CD4-positive, alpha-beta T cell (primary cell): ENCODE measurements at regions not wholly inside any gene's neighbourhood (a gene's known extent, or its start where the extent isn't known, plus 50 kb on each side); places are given as distances from the start of the nearest gene placed in this dataset.

Experiments used
- ATAC-seq: fragments of 200-7000 bp; cut with Tn5 transposase; one replicate; pipeline ENCODE4 v1.10.0; 2022; ENCODE audit warnings: mild to moderate bottlenecking; ENCODE audit not compliant: poor library complexity
- CTCF ChIA-PET: fragments of 350-600 bp; sonication (Branson Sonifier 250); formaldehyde crosslinking; loops from one replicate; lab custom pipeline; 2021; ENCODE audit warnings: antibody characterized with exemption, inconsistent platforms; lab: Charles Lee
- POLR2A ChIA-PET: fragments of 350-600 bp; sonication (Branson Sonifier 250); formaldehyde crosslinking; loops from one replicate; lab custom pipeline; 2021; ENCODE audit warnings: antibody characterized with exemption, inconsistent platforms; lab: Charles Lee
- DNase-seq, 14 experiments: peaks; one replicate each; pipeline ENCODE4 v3.0.0-alpha.2; 2013 to 2020; ENCODE audit warnings: mixed read lengths in 2 of 14
- H3K27ac ChIP-seq, 2 donors: one replicate each; pipeline versions ENCODE4 v1.5.1 to v1.7.0; 2013; ENCODE audit warnings: low read length in 2 of 2, low read depth in 1 of 2, mild to moderate bottlenecking in 1 of 2
- H3K27me3 ChIP-seq, 2 experiments: 1 replicate in 1 of 2; 2 replicates in 1 of 2; pipeline versions ENCODE4 v1.6.1 to v1.7.0; 2013; ENCODE audit warnings: low read length in 2 of 2, control low read depth in 1 of 2, mild to moderate bottlenecking in 1 of 2, moderate library complexity in 1 of 2; ENCODE audit not compliant: insufficient read depth in 2 of 2, control insufficient read depth in 1 of 2
- H3K36me3 ChIP-seq: one replicate; pipeline ENCODE4 v1.6.1; 2013; ENCODE audit warnings: low read length, control low read depth; ENCODE audit not compliant: insufficient read depth
- H3K4me1 ChIP-seq: one replicate; pipeline ENCODE4 v1.6.1; 2013; ENCODE audit warnings: low read length, control low read depth; ENCODE audit not compliant: insufficient read depth
- H3K4me3 ChIP-seq: one replicate; pipeline ENCODE4 v1.5.1; 2013; ENCODE audit warnings: mild to moderate bottlenecking, low read length, moderate library complexity
- H3K9me3 ChIP-seq, 2 experiments: 1 replicate in 1 of 2; 2 replicates in 1 of 2; pipeline versions ENCODE4 v1.6.1 to v1.7.0; 2013; ENCODE audit warnings: low read length in 2 of 2, mild to moderate bottlenecking in 2 of 2, control low read depth in 1 of 2, moderate library complexity in 1 of 2; ENCODE audit not compliant: control insufficient read depth in 1 of 2, insufficient read depth in 1 of 2
- H3K27ac Mint-ChIP-seq: one replicate; pipeline ENCODE4 v1.8.0; 2020; ENCODE audit warnings: mixed read lengths
- H3K27me3 Mint-ChIP-seq: one replicate; pipeline ENCODE4 v1.8.0; 2021; ENCODE audit warnings: mixed read lengths
- H3K36me3 Mint-ChIP-seq: one replicate; pipeline ENCODE4 v1.8.0; 2021; ENCODE audit warnings: low read depth, mixed read lengths
- H3K4me1 Mint-ChIP-seq: one replicate; pipeline ENCODE4 v1.8.0; 2021; ENCODE audit warnings: low read depth, mixed read lengths
- H3K4me3 Mint-ChIP-seq: one replicate; pipeline ENCODE4 v1.8.0; 2020; ENCODE audit warnings: mild to moderate bottlenecking, mixed read lengths
- H3K9me3 Mint-ChIP-seq: one replicate; pipeline ENCODE4 v1.8.0; 2020; ENCODE audit warnings: mixed read lengths
- intact Hi-C, 2 experiments: fragments of 100-400 bp; cut with DNase I in 1 of 2; cut with micrococcal nuclease in 1 of 2; formaldehyde crosslinking; loops; one replicate each; pipeline versions ENCODE4 v1.15.1 to v1.9.0; 2023 to 2025; cut with DNase I, micrococcal nuclease
- TF ChIP-seq, protein P1 (sequence below): fragments of 200-600 bp; IDR thresholded peaks from one replicate; pipeline ENCODE4 v1.8.0; 2022; ENCODE audit warnings: antibody characterized with exemption, mild to moderate bottlenecking

DNA sequence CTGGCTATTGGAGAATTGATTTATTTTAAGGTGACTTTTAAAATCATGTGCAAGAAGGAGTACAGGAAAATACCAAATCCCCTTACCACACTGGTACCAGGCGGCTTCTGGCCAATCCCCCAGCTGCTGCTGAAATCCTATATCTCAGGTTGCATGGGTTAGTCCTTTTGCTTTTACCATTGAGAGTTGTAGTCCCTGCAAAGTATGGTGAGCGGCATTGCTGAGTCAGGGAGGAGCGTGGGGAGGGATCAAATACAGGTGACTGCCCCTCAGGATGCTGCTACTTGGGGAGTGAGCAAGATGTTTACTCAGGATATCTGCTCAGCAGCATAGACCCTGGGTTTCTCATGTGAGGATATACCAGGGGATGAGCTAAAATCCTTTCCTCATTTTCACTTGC lies 131.9 kb upstream of the STAC start:
- Histone ChIP-seq H3K9me3 (peaks cover 0 to 7% of the 10 kb centered on the region in 2 experiments), H3K36me3 (no peaks in the 10 kb centered on the region), H3K4me1 (no peaks in the 10 kb centered on the region), H3K27me3 (no peaks in the 10 kb centered on the region), H3K27ac (no peak overlapping the region), H3K4me3 (no peak overlapping the region)
- H3K36me3 Mint-ChIP-seq, result no peaks in the 10 kb centered on the region
- no peaks in the 10 kb centered on the region for H3K4me1 Mint-ChIP-seq
- H3K9me3 Mint-ChIP-seq, result peaks cover 11% of the 10 kb centered on the region
- no peak overlapping the region for H3K4me3 Mint-ChIP-seq
- POLR2A ChIA-PET, result no interaction called here
- H3K27ac Mint-ChIP-seq, result no peak overlapping the region
- DNase-seq (no peak), ATAC-seq (no peak)
- TF ChIP-seq, protein P1, sequence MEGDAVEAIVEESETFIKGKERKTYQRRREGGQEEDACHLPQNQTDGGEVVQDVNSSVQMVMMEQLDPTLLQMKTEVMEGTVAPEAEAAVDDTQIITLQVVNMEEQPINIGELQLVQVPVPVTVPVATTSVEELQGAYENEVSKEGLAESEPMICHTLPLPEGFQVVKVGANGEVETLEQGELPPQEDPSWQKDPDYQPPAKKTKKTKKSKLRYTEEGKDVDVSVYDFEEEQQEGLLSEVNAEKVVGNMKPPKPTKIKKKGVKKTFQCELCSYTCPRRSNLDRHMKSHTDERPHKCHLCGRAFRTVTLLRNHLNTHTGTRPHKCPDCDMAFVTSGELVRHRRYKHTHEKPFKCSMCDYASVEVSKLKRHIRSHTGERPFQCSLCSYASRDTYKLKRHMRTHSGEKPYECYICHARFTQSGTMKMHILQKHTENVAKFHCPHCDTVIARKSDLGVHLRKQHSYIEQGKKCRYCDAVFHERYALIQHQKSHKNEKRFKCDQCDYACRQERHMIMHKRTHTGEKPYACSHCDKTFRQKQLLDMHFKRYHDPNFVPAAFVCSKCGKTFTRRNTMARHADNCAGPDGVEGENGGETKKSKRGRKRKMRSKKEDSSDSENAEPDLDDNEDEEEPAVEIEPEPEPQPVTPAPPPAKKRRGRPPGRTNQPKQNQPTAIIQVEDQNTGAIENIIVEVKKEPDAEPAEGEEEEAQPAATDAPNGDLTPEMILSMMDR, result no peak
- intact Hi-C loops, result no loop called here
- H3K27me3 Mint-ChIP-seq, result no peaks in the 10 kb centered on the region
- CTCF ChIA-PET, result interaction anchor here (0.8 kb wide), 1 partner anchor 49 kb away, joined by 3 read pairs; no protein-coding TSS in a partner anchor

DNA sequence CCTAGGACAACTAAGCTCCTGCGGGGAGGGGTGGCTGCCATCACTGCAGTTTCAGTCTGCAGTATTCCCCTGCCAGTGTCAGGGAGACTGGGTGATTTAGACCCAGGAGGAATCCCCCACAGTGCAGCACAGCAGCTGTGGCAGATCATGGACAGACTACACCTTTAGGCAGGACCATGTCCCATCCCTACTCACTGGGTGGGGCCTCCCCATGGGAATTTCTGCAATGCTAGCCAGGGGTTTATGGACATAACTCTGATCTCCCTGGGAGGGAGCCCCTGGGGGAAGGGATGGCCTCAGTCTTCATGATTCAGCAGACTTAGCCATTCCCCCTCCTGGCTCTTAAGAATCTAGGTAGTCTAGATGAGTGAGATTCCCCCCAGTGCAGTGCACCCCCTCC lies 130.1 kb upstream of the STAC start:
- ATAC-seq, result no peak
- CTCF ChIA-PET, result no interaction called here
- peaks cover 0 to 7% of the 10 kb centered on the region in 2 experiments for H3K9me3 ChIP-seq

DNA sequence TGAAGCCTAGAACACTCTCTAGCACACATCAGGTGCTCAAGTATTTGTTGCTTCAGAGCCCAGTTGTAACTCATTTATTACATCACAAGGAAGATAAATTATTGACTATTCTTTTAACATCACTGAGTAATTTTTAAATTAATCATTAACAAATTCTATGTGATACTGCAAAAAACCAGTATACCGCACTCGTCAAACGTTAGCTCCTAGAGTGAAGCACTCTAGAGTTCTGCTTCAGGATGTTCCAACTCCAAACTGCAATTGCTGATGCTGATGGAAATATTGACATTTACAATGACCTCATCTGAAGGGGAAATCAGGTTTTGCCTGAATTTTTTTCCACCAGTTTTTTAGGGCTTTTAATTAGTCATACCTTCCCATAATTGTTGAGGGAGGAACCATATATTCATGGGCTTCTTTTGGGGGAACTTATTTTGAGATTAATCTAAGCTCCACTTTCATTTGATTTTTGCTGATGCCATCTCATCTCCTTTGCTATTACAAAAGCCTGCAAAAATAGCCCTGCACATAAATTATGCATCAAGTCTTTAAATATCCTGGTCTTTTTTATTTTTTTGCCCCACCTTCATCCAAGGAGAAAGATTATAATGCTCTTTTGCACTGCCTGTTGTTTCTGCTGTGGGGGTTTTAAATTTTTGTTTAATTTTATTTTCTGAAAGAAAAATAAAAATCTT lies 123.0 kb upstream of the STAC start:
- ChIA-PET CTCF (no interaction called here), POLR2A (no interaction called here)
- Mint-ChIP-seq H3K4me3 (no peak overlapping the region), H3K36me3 (no peaks in the 10 kb centered on the region), H3K9me3 (peaks cover 3% of the 10 kb centered on the region), H3K27ac (no peak overlapping the region), H3K4me1 (no peaks in the 10 kb centered on the region), H3K27me3 (no peaks in the 10 kb centered on the region)
- Histone ChIP-seq H3K9me3 (no peaks in the 10 kb centered on the region), H3K27ac (no peak overlapping the region), H3K4me3 (no peak overlapping the region), H3K4me1 (no peaks in the 10 kb centered on the region), H3K27me3 (no peaks in the 10 kb centered on the region), H3K36me3 (no peaks in the 10 kb centered on the region)
- TF ChIP-seq, protein P1, result no peak
- ATAC-seq, result no peak
- intact Hi-C loops, result no loop called here
- no peak for DNase-seq

More for the DNA sequence above, 130.1 kb upstream of the STAC start:
- intact Hi-C loops, result no loop called here
- Histone ChIP-seq H3K36me3 (no peaks in the 10 kb centered on the region), H3K4me3 (no peak overlapping the region), H3K4me1 (no peaks in the 10 kb centered on the region), H3K27ac (no peak overlapping the region), H3K27me3 (no peaks in the 10 kb centered on the region)
- Mint-ChIP-seq H3K4me1 (no peaks in the 10 kb centered on the region), H3K27me3 (no peaks in the 10 kb centered on the region), H3K36me3 (no peaks in the 10 kb centered on the region), H3K27ac (no peak overlapping the region), H3K9me3 (peaks cover 11% of the 10 kb centered on the region), H3K4me3 (no peak overlapping the region)
- TF ChIP-seq, protein P1, result no peak
- POLR2A ChIA-PET, result no interaction called here
- DNase-seq, result no peak
